ENCODE measurements at regions not wholly inside any gene's neighbourhood (a gene's known extent, or its start where the extent isn't known, plus 50 kb on each side); places are given as distances from the start of the nearest gene placed in this dataset.

DNA sequence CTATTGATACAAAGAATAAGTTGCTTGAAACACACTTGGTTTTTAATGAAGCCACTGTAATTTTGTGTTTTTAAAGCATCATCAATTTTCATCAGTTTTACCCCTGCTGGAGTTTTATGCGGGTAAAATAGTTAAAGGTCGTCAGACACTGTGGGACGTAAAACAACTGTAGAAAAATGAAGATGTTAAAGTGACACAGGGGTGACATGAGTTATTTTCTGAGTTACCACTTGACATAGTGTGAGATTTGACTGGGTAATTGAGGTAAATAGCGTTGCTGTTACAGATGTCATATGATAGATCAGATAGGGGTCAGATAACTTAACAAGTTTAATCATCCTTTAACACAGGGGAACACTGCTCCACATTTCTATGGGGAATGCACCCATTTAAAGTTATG is 297.6 kb downstream of the CHL1 start:
- ChIA-PET POLR2A (no interaction called here), CTCF (no interaction called here)
- TF ChIP-seq ZNF232 (CRISPR knock-in tag; IDR thresholded peaks at IDR 0.05) (no peak), ZNF121 (CRISPR knock-in tag; IDR thresholded peaks at IDR 0.05) (no peak), SP1 (CRISPR knock-in tag; conservative IDR thresholded peaks at IDR 0.05) (no peak)
- TF ChIP-seq, protein P1, sequence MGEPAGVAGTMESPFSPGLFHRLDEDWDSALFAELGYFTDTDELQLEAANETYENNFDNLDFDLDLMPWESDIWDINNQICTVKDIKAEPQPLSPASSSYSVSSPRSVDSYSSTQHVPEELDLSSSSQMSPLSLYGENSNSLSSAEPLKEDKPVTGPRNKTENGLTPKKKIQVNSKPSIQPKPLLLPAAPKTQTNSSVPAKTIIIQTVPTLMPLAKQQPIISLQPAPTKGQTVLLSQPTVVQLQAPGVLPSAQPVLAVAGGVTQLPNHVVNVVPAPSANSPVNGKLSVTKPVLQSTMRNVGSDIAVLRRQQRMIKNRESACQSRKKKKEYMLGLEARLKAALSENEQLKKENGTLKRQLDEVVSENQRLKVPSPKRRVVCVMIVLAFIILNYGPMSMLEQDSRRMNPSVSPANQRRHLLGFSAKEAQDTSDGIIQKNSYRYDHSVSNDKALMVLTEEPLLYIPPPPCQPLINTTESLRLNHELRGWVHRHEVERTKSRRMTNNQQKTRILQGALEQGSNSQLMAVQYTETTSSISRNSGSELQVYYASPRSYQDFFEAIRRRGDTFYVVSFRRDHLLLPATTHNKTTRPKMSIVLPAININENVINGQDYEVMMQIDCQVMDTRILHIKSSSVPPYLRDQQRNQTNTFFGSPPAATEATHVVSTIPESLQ (CRISPR knock-in tag; IDR thresholded peaks at IDR 0.05): no peak
- TF ChIP-seq, protein P2, sequence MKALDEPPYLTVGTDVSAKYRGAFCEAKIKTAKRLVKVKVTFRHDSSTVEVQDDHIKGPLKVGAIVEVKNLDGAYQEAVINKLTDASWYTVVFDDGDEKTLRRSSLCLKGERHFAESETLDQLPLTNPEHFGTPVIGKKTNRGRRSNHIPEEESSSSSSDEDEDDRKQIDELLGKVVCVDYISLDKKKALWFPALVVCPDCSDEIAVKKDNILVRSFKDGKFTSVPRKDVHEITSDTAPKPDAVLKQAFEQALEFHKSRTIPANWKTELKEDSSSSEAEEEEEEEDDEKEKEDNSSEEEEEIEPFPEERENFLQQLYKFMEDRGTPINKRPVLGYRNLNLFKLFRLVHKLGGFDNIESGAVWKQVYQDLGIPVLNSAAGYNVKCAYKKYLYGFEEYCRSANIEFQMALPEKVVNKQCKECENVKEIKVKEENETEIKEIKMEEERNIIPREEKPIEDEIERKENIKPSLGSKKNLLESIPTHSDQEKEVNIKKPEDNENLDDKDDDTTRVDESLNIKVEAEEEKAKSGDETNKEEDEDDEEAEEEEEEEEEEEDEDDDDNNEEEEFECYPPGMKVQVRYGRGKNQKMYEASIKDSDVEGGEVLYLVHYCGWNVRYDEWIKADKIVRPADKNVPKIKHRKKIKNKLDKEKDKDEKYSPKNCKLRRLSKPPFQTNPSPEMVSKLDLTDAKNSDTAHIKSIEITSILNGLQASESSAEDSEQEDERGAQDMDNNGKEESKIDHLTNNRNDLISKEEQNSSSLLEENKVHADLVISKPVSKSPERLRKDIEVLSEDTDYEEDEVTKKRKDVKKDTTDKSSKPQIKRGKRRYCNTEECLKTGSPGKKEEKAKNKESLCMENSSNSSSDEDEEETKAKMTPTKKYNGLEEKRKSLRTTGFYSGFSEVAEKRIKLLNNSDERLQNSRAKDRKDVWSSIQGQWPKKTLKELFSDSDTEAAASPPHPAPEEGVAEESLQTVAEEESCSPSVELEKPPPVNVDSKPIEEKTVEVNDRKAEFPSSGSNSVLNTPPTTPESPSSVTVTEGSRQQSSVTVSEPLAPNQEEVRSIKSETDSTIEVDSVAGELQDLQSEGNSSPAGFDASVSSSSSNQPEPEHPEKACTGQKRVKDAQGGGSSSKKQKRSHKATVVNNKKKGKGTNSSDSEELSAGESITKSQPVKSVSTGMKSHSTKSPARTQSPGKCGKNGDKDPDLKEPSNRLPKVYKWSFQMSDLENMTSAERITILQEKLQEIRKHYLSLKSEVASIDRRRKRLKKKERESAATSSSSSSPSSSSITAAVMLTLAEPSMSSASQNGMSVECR (CRISPR knock-in tag; IDR thresholded peaks at IDR 0.05; ENCODE audit: borderline replicate concordance): no peak
- TF ChIP-seq, protein P3, sequence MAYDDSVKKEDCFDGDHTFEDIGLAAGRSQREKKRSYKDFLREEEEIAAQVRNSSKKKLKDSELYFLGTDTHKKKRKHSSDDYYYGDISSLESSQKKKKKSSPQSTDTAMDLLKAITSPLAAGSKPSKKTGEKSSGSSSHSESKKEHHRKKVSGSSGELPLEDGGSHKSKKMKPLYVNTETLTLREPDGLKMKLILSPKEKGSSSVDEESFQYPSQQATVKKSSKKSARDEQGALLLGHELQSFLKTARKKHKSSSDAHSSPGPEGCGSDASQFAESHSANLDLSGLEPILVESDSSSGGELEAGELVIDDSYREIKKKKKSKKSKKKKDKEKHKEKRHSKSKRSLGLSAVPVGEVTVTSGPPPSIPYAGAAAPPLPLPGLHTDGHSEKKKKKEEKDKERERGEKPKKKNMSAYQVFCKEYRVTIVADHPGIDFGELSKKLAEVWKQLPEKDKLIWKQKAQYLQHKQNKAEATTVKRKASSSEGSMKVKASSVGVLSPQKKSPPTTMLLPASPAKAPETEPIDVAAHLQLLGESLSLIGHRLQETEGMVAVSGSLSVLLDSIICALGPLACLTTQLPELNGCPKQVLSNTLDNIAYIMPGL (CRISPR knock-in tag; IDR thresholded peaks at IDR 0.05): no peak
- H3K9me3 Mint-ChIP-seq: peaks cover 87% of the 10 kb centered on the region
- H3K4me3 Mint-ChIP-seq: no peak overlapping the region
- no peaks in the 10 kb centered on the region; the same call in none of the 2 replicates for H3K27me3 Mint-ChIP-seq (ENCODE audit: low read depth)
- H3K27ac Mint-ChIP-seq: no peak overlapping the region
- DNase-seq (ENCODE audit: low spot score) (no peak), ATAC-seq (no peak)
- H3K4me1 Mint-ChIP-seq: no peaks in the 10 kb centered on the region
- H3K36me3 Mint-ChIP-seq: peaks cover 74% of the 10 kb centered on the region

DNA sequence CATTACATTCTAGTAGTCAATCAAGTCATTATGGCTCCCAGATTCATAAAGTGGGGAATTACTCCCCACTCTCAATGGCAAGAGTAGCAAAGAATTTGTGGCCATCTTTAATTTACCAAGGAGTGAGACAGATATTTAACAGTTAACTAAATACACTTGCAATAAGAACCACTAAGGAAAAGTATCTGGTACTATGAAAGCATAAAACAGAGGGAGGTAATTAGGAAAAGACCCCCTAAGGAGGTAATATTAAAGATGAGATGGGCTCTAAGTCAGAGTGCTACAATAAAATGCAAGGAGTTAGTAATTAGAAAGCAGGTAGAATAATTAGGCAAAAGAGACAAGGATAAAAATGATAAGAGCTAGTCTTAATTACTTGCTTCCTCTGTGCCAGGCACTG is 301.9 kb downstream of the CHL1 start:
- ChIA-PET CTCF (no interaction called here), POLR2A (no interaction called here)
- TF ChIP-seq ZNF232 (CRISPR knock-in tag; IDR thresholded peaks at IDR 0.05) (no peak), ZNF121 (CRISPR knock-in tag; IDR thresholded peaks at IDR 0.05) (no peak), ZNF219 (CRISPR knock-in tag; IDR thresholded peaks at IDR 0.05; ENCODE audit: borderline replicate concordance) (no peak), ZNF416 (CRISPR knock-in tag; IDR thresholded peaks at IDR 0.05) (no peak), FOXK1 (CRISPR knock-in tag; IDR thresholded peaks at IDR 0.05) (no peak), GTF2I (CRISPR knock-in tag; conservative IDR thresholded peaks at IDR 0.05) (no peak), GABPB1 (CRISPR knock-in tag; IDR thresholded peaks at IDR 0.05) (no peak), CBFB (CRISPR knock-in tag; IDR thresholded peaks at IDR 0.05; ENCODE audit: low read depth) (no peak)
- TF ChIP-seq, protein P4, sequence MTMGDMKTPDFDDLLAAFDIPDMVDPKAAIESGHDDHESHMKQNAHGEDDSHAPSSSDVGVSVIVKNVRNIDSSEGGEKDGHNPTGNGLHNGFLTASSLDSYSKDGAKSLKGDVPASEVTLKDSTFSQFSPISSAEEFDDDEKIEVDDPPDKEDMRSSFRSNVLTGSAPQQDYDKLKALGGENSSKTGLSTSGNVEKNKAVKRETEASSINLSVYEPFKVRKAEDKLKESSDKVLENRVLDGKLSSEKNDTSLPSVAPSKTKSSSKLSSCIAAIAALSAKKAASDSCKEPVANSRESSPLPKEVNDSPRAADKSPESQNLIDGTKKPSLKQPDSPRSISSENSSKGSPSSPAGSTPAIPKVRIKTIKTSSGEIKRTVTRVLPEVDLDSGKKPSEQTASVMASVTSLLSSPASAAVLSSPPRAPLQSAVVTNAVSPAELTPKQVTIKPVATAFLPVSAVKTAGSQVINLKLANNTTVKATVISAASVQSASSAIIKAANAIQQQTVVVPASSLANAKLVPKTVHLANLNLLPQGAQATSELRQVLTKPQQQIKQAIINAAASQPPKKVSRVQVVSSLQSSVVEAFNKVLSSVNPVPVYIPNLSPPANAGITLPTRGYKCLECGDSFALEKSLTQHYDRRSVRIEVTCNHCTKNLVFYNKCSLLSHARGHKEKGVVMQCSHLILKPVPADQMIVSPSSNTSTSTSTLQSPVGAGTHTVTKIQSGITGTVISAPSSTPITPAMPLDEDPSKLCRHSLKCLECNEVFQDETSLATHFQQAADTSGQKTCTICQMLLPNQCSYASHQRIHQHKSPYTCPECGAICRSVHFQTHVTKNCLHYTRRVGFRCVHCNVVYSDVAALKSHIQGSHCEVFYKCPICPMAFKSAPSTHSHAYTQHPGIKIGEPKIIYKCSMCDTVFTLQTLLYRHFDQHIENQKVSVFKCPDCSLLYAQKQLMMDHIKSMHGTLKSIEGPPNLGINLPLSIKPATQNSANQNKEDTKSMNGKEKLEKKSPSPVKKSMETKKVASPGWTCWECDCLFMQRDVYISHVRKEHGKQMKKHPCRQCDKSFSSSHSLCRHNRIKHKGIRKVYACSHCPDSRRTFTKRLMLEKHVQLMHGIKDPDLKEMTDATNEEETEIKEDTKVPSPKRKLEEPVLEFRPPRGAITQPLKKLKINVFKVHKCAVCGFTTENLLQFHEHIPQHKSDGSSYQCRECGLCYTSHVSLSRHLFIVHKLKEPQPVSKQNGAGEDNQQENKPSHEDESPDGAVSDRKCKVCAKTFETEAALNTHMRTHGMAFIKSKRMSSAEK (CRISPR knock-in tag; IDR thresholded peaks at IDR 0.05; ENCODE audit: borderline replicate concordance): no peak
- TF ChIP-seq, protein P5, sequence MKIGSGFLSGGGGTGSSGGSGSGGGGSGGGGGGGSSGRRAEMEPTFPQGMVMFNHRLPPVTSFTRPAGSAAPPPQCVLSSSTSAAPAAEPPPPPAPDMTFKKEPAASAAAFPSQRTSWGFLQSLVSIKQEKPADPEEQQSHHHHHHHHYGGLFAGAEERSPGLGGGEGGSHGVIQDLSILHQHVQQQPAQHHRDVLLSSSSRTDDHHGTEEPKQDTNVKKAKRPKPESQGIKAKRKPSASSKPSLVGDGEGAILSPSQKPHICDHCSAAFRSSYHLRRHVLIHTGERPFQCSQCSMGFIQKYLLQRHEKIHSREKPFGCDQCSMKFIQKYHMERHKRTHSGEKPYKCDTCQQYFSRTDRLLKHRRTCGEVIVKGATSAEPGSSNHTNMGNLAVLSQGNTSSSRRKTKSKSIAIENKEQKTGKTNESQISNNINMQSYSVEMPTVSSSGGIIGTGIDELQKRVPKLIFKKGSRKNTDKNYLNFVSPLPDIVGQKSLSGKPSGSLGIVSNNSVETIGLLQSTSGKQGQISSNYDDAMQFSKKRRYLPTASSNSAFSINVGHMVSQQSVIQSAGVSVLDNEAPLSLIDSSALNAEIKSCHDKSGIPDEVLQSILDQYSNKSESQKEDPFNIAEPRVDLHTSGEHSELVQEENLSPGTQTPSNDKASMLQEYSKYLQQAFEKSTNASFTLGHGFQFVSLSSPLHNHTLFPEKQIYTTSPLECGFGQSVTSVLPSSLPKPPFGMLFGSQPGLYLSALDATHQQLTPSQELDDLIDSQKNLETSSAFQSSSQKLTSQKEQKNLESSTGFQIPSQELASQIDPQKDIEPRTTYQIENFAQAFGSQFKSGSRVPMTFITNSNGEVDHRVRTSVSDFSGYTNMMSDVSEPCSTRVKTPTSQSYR (CRISPR knock-in tag; IDR thresholded peaks at IDR 0.05): no peak
- TF ChIP-seq, protein P6, sequence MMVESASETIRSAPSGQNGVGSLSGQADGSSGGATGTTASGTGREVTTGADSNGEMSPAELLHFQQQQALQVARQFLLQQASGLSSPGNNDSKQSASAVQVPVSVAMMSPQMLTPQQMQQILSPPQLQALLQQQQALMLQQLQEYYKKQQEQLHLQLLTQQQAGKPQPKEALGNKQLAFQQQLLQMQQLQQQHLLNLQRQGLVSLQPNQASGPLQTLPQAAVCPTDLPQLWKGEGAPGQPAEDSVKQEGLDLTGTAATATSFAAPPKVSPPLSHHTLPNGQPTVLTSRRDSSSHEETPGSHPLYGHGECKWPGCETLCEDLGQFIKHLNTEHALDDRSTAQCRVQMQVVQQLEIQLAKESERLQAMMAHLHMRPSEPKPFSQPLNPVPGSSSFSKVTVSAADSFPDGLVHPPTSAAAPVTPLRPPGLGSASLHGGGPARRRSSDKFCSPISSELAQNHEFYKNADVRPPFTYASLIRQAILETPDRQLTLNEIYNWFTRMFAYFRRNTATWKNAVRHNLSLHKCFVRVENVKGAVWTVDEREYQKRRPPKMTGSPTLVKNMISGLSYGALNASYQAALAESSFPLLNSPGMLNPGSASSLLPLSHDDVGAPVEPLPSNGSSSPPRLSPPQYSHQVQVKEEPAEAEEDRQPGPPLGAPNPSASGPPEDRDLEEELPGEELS (CRISPR knock-in tag; IDR thresholded peaks at IDR 0.05): no peak
- TF ChIP-seq, protein P7, sequence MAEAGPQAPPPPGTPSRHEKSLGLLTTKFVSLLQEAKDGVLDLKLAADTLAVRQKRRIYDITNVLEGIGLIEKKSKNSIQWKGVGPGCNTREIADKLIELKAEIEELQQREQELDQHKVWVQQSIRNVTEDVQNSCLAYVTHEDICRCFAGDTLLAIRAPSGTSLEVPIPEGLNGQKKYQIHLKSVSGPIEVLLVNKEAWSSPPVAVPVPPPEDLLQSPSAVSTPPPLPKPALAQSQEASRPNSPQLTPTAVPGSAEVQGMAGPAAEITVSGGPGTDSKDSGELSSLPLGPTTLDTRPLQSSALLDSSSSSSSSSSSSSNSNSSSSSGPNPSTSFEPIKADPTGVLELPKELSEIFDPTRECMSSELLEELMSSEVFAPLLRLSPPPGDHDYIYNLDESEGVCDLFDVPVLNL (CRISPR knock-in tag; IDR thresholded peaks at IDR 0.05; ENCODE audit: borderline replicate concordance, low read depth): no peak
- Mint-ChIP-seq H3K36me3 (peaks cover 67% of the 10 kb centered on the region), H3K4me1 (no peaks in the 10 kb centered on the region), H3K4me3 (no peak overlapping the region), H3K27ac (no peak overlapping the region), H3K27me3 (ENCODE audit: low read depth) (no peaks in the 10 kb centered on the region; the same call in none of the 2 replicates), H3K9me3 (peaks cover 81% of the 10 kb centered on the region)
- no peak for ATAC-seq
- no peak for DNase-seq (ENCODE audit: low spot score)

All from WTC11 (cell line).